ENCODE measurements at regions not wholly inside any gene's neighbourhood (a gene's known extent, or its start where the extent isn't known, plus 50 kb on each side); places are given as distances from the start of the nearest gene placed in this dataset.

DNA sequence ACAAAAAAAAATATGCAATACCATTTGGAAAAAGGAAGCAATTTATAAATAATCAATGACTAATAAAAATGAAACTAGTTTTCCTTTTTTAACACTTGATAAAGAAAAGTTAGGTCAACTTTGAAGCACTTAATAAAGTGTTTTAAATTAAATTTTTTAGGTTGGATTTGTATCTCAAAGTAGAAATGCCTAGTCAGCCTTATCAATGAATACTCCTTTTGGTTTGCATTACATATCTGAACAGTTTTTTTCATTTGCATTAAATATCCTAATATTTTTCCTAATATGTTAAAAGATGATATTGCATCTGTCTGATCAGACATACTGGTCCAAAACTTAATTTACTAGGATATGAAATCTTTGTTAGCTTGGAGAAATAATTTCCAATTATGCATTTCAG, 155.8 kb upstream of the ZFP42 start:
- TF ChIP-seq, protein P1, sequence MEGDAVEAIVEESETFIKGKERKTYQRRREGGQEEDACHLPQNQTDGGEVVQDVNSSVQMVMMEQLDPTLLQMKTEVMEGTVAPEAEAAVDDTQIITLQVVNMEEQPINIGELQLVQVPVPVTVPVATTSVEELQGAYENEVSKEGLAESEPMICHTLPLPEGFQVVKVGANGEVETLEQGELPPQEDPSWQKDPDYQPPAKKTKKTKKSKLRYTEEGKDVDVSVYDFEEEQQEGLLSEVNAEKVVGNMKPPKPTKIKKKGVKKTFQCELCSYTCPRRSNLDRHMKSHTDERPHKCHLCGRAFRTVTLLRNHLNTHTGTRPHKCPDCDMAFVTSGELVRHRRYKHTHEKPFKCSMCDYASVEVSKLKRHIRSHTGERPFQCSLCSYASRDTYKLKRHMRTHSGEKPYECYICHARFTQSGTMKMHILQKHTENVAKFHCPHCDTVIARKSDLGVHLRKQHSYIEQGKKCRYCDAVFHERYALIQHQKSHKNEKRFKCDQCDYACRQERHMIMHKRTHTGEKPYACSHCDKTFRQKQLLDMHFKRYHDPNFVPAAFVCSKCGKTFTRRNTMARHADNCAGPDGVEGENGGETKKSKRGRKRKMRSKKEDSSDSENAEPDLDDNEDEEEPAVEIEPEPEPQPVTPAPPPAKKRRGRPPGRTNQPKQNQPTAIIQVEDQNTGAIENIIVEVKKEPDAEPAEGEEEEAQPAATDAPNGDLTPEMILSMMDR (IDR thresholded peaks at IDR 0.05): no peak
- TF ChIP-seq POLR2A (IDR thresholded peaks at IDR 0.05): no peak
